ENCODE measurements at regions not wholly inside any gene's neighbourhood (a gene's known extent, or its start where the extent isn't known, plus 50 kb on each side); places are given as distances from the start of the nearest gene placed in this dataset.

- no peak for FAIRE-seq
- Histone ChIP-seq H3K9me1 (ENCODE audit: control insufficient read depth, extremely low read depth, insufficient read depth, low read length) (no peaks in the 10 kb centered on the region), H3K4me3 (ENCODE audit: control insufficient read depth in 2 of 3, extremely low read depth in 1 of 3, insufficient read depth in 2 of 3, low read depth in 1 of 3, low read length in 3 of 3) (no peak overlapping the region), H3K36me3 (ENCODE audit: control insufficient read depth in 2 of 2, extremely low read depth in 1 of 2, insufficient read depth in 2 of 2, low read length in 2 of 2) (no peaks in the 10 kb centered on the region), H2AFZ (ENCODE audit: control insufficient read depth, low read length) (no peak overlapping the region), H3K27ac (ENCODE audit: control insufficient read depth, insufficient read depth, low read length) (no peak overlapping the region), H3K4me2 (ENCODE audit: control insufficient read depth, extremely low read depth, insufficient read depth, low read depth, low read length) (no peak overlapping the region), H3K9ac (ENCODE audit: control insufficient read depth, extremely low read depth, insufficient read depth, low read length) (no peak overlapping the region), H3K79me2 (ENCODE audit: control insufficient read depth, insufficient read depth, low read length) (no peaks in the 10 kb centered on the region), H3K27me3 (ENCODE audit: control insufficient read depth, extremely low read depth, insufficient read depth, low read length) (no peaks in the 10 kb centered on the region), H3K9me3 (ENCODE audit: control insufficient read depth, low read depth, low read length) (no peaks in the 10 kb centered on the region), H4K20me1 (ENCODE audit: control insufficient read depth, extremely low read depth, insufficient read depth, low read length) (no peaks in the 10 kb centered on the region), H3K4me1 (ENCODE audit: control insufficient read depth, extremely low read depth, insufficient read depth, low read length) (no peaks in the 10 kb centered on the region)
- DNase-seq (ENCODE audit: low read depth, low spot score) = no peak
- no peak for TF ChIP-seq EZH2 (IDR thresholded peaks at IDR 0.05; ENCODE audit: low read length)
- no peak for TF ChIP-seq CTCF (optimal IDR thresholded peaks at IDR 0.05 in 1 of 3, IDR thresholded peaks at IDR 0.05 in 1 of 3, conservative IDR thresholded peaks at IDR 0.05 in 1 of 3; ENCODE audit: extremely low read depth in 1 of 3, insufficient read depth in 2 of 3, low read length in 3 of 3)
- dilution Hi-C loops (cut with MboI; ENCODE audit: extremely low pct_ligation_motif_present, low sequenced_read_pairs) = no loop called here
These were observed 1034.6 kb downstream of the DIPK2A start for GRCh38 chr3:145006271-145006670.

- H3K27ac ChIP-seq (ENCODE audit: control insufficient read depth, insufficient read depth, low read length) = no peak overlapping the region
- H3K9me3 ChIP-seq (ENCODE audit: control insufficient read depth, low read depth, low read length) = no peaks in the 10 kb centered on the region
- H3K4me3 ChIP-seq (ENCODE audit: control insufficient read depth in 2 of 3, extremely low read depth in 1 of 3, insufficient read depth in 2 of 3, low read depth in 1 of 3, low read length in 3 of 3) = no peak overlapping the region
- no peaks in the 10 kb centered on the region for H3K27me3 ChIP-seq (ENCODE audit: control insufficient read depth, extremely low read depth, insufficient read depth, low read length)
- H4K20me1 ChIP-seq (ENCODE audit: control insufficient read depth, extremely low read depth, insufficient read depth, low read length) = no peaks in the 10 kb centered on the region
- TF ChIP-seq EZH2 (IDR thresholded peaks at IDR 0.05; ENCODE audit: low read length) = no peak
- TF ChIP-seq CTCF (optimal IDR thresholded peaks at IDR 0.05 in 1 of 3, IDR thresholded peaks at IDR 0.05 in 1 of 3, conservative IDR thresholded peaks at IDR 0.05 in 1 of 3; ENCODE audit: extremely low read depth in 1 of 3, insufficient read depth in 2 of 3, low read length in 3 of 3) = no peak
- FAIRE-seq (no peak), DNase-seq (ENCODE audit: low read depth, low spot score) (no peak)
- no peak overlapping the region for H3K4me2 ChIP-seq (ENCODE audit: control insufficient read depth, extremely low read depth, insufficient read depth, low read depth, low read length)
- H3K4me1 ChIP-seq (ENCODE audit: control insufficient read depth, extremely low read depth, insufficient read depth, low read length) = peaks cover 11% of the 10 kb centered on the region
- dilution Hi-C loops (cut with MboI; ENCODE audit: extremely low pct_ligation_motif_present, low sequenced_read_pairs) = no loop called here
- no peak overlapping the region for H3K9ac ChIP-seq (ENCODE audit: control insufficient read depth, extremely low read depth, insufficient read depth, low read length)
- H3K9me1 ChIP-seq (ENCODE audit: control insufficient read depth, extremely low read depth, insufficient read depth, low read length) = no peaks in the 10 kb centered on the region
- H2AFZ ChIP-seq (ENCODE audit: control insufficient read depth, low read length) = no peak overlapping the region
- no peaks in the 10 kb centered on the region for H3K36me3 ChIP-seq (ENCODE audit: control insufficient read depth in 2 of 2, extremely low read depth in 1 of 2, insufficient read depth in 2 of 2, low read length in 2 of 2)
- H3K79me2 ChIP-seq (ENCODE audit: control insufficient read depth, insufficient read depth, low read length) = no peaks in the 10 kb centered on the region
These were observed 1042.3 kb downstream of the DIPK2A start for GRCh38 chr3:145013931-145014330.
